H9 (cell line): ENCODE measurements at regions not wholly inside any gene's neighbourhood (a gene's known extent, or its start where the extent isn't known, plus 50 kb on each side); places are given as distances from the start of the nearest gene placed in this dataset.

Experiments
- DNase-seq: peaks from one replicate; pipeline ENCODE4 v3.0.0-alpha.2; 2017
- H2AFZ ChIP-seq: one replicate; pipeline ENCODE4 v1.6.1; 2013; ENCODE audit warnings: mild to moderate bottlenecking, low read length, control low read depth, moderate library complexity
- H2AK5ac ChIP-seq: 2 replicates; pipeline ENCODE4 v1.6.1; 2013; ENCODE audit warnings: low read length, control low read depth, mixed read lengths; ENCODE audit not compliant: insufficient read length
- H2BK120ac ChIP-seq: one replicate; pipeline ENCODE4 v1.6.1; 2013; ENCODE audit warnings: low read depth, mild to moderate bottlenecking, low read length, control low read depth, inconsistent platforms; ENCODE audit not compliant: poor library complexity, severe bottlenecking
- H2BK12ac ChIP-seq: 2 replicates; pipeline ENCODE4 v1.6.1; 2013; ENCODE audit warnings: low read length, control low read depth, mixed read lengths, low read depth; ENCODE audit not compliant: insufficient read length
- H2BK15ac ChIP-seq: 2 replicates; pipeline ENCODE4 v1.6.1; 2013; ENCODE audit warnings: low read depth, low read length, control low read depth
- H2BK20ac ChIP-seq: one replicate; pipeline ENCODE4 v1.6.1; 2013; ENCODE audit warnings: low read depth, mild to moderate bottlenecking, low read length, control low read depth, inconsistent platforms; ENCODE audit not compliant: poor library complexity, severe bottlenecking
- H2BK5ac ChIP-seq: 2 replicates; pipeline ENCODE4 v1.6.1; 2013; ENCODE audit warnings: low read length, control low read depth, mixed read lengths; ENCODE audit not compliant: insufficient read length
- H3K14ac ChIP-seq: 2 replicates; pipeline ENCODE4 v1.6.1; 2013; ENCODE audit warnings: low read length, control low read depth; ENCODE audit not compliant: insufficient read depth
- H3K18ac ChIP-seq: 2 replicates; pipeline ENCODE4 v1.6.1; 2013; ENCODE audit warnings: low read depth, mild to moderate bottlenecking, mixed read lengths, low read length, control low read depth; ENCODE audit not compliant: insufficient read length
- H3K23ac ChIP-seq: 2 replicates; pipeline ENCODE4 v1.6.1; 2013; ENCODE audit warnings: low read length, control low read depth, mixed read lengths, low read depth; ENCODE audit not compliant: insufficient read length
- H3K23me2 ChIP-seq: 2 replicates; pipeline ENCODE4 v1.6.1; 2013; ENCODE audit warnings: low read depth, mild to moderate bottlenecking, mixed read lengths, low read length, control low read depth; ENCODE audit not compliant: insufficient read length, poor library complexity, severe bottlenecking
- H3K27ac ChIP-seq: 2 replicates; pipeline ENCODE4 v1.5.1; 2013; ENCODE audit warnings: low read length, control low read depth, mixed read lengths, low read depth; ENCODE audit not compliant: insufficient read length
- H3K27me3 ChIP-seq: 2 replicates; pipeline ENCODE4 v1.6.1; 2013; ENCODE audit warnings: low read length, control low read depth, inconsistent platforms; ENCODE audit not compliant: insufficient read depth
- H3K4ac ChIP-seq: 2 replicates; pipeline ENCODE4 v1.6.1; 2013; ENCODE audit warnings: low read depth, mild to moderate bottlenecking, control low read depth, inconsistent platforms, low read length, moderate library complexity
- H3K4me1 ChIP-seq: 2 replicates; pipeline ENCODE4 v1.6.1; 2013; ENCODE audit warnings: low read length, control low read depth, inconsistent platforms; ENCODE audit not compliant: insufficient read depth
- H3K4me2 ChIP-seq: 2 replicates; pipeline ENCODE4 v1.6.1; 2013; ENCODE audit warnings: low read length, control low read depth, mixed read lengths; ENCODE audit not compliant: insufficient read length, insufficient read depth
- H3K56ac ChIP-seq: 2 replicates; pipeline ENCODE4 v1.6.1; 2013; ENCODE audit warnings: low read depth, mild to moderate bottlenecking, mixed read lengths, low read length, control low read depth; ENCODE audit not compliant: insufficient read length
- H3K79me1 ChIP-seq: 2 replicates; pipeline ENCODE4 v1.6.1; 2013; ENCODE audit warnings: low read depth, mild to moderate bottlenecking, moderate library complexity, low read length, control low read depth, inconsistent platforms; ENCODE audit not compliant: insufficient read depth, poor library complexity, severe bottlenecking
- H3K79me2 ChIP-seq: 2 replicates; pipeline ENCODE4 v1.6.1; 2013; ENCODE audit warnings: low read length, control low read depth, inconsistent platforms; ENCODE audit not compliant: insufficient read depth
- H3K9ac ChIP-seq: 2 replicates; pipeline ENCODE4 v1.6.1; 2013; ENCODE audit warnings: low read length, control low read depth, mixed read lengths; ENCODE audit not compliant: insufficient read length; ENCODE audit errors: extremely low read depth
- H3K9me3 ChIP-seq: one replicate; pipeline ENCODE4 v1.6.1; 2013; ENCODE audit warnings: low read depth, low read length, inconsistent platforms; ENCODE audit not compliant: control insufficient read depth
- H3T11ph ChIP-seq: one replicate; pipeline ENCODE4 v1.6.1; 2013; ENCODE audit warnings: mild to moderate bottlenecking, low read length, control low read depth, inconsistent platforms
- H4K20me1 ChIP-seq: one replicate; pipeline ENCODE4 v1.6.1; 2013; ENCODE audit not compliant: control insufficient read depth, insufficient read length, insufficient read depth
- H4K5ac ChIP-seq: 2 replicates; pipeline ENCODE4 v1.6.1; 2013; ENCODE audit warnings: low read depth, mild to moderate bottlenecking, mixed read lengths, low read length, control low read depth; ENCODE audit not compliant: insufficient read length
- H4K8ac ChIP-seq: replicated peaks from 2 replicates; pipeline ENCODE4 v1.6.1; 2013; ENCODE audit warnings: low read length, control low read depth, mixed read lengths, low read depth; ENCODE audit not compliant: insufficient read length
- H4K91ac ChIP-seq: 2 replicates; pipeline ENCODE4 v1.6.1; 2013; ENCODE audit warnings: low read depth, mild to moderate bottlenecking, moderate library complexity, mixed read lengths, low read length, control low read depth; ENCODE audit not compliant: insufficient read length
- H3K27ac Mint-ChIP-seq, 3 experiments: 2 replicates in 2 of 3; 3 replicates in 1 of 3; pipeline ENCODE4 v1.8.0; 2020 to 2021; ENCODE audit warnings: mixed read lengths in 3 of 3, mild to moderate bottlenecking in 1 of 3, moderate library complexity in 1 of 3
- H3K27me3 Mint-ChIP-seq: 2 replicates; pipeline ENCODE4 v1.8.0; 2021; ENCODE audit warnings: low read depth, mild to moderate bottlenecking, moderate library complexity, mixed read lengths
- H3K36me3 Mint-ChIP-seq, 3 experiments: 2 replicates in 2 of 3; 3 replicates in 1 of 3; pipeline ENCODE4 v1.8.0; 2020 to 2021; ENCODE audit warnings: low read depth in 3 of 3, mixed read lengths in 3 of 3; ENCODE audit not compliant: insufficient read depth in 1 of 3
- H3K4me1 Mint-ChIP-seq, 2 experiments: 2 replicates each; pipeline ENCODE4 v1.8.0; 2020; ENCODE audit warnings: mixed read lengths in 2 of 2
- H3K4me3 Mint-ChIP-seq, 2 experiments: 2 replicates in 1 of 2; 3 replicates in 1 of 2; pipeline ENCODE4 v1.8.0; 2020 to 2021; ENCODE audit warnings: mild to moderate bottlenecking in 2 of 2, mixed read lengths in 2 of 2, moderate library complexity in 1 of 2
- H3K9me3 Mint-ChIP-seq, 2 experiments: 2 replicates in 1 of 2; 3 replicates in 1 of 2; pipeline ENCODE4 v1.8.0; 2020; ENCODE audit warnings: mild to moderate bottlenecking in 2 of 2, mixed read lengths in 2 of 2, moderate library complexity in 1 of 2
- TF ChIP-seq, protein P1 (sequence below): fragments of 200-600 bp; sonication (generic); conservative IDR thresholded peaks from 3 replicates; pipeline ENCODE4 v1.8.0; 2021; ENCODE audit warnings: antibody characterized with exemption, mild to moderate bottlenecking

- Histone ChIP-seq H3T11ph (no peak overlapping the region), H2AFZ (no peak overlapping the region), H4K91ac (no peak overlapping the region), H3K79me2 (no peaks in the 10 kb centered on the region), H2BK15ac (no peak overlapping the region), H3K56ac (no peak overlapping the region), H4K8ac (no peak overlapping the region), H3K4me1 (no peaks in the 10 kb centered on the region), H3K23ac (no peak overlapping the region), H2AK5ac (no peak overlapping the region), H3K9ac (no peak overlapping the region), H3K14ac (no peak overlapping the region), H4K20me1 (no peaks in the 10 kb centered on the region), H2BK20ac (no peak overlapping the region), H4K5ac (no peak overlapping the region), H3K27me3 (no peaks in the 10 kb centered on the region), H3K4ac (no peak overlapping the region), H3K9me3 (no peaks in the 10 kb centered on the region), H3K23me2 (no peaks in the 10 kb centered on the region), H2BK5ac (no peak overlapping the region), H3K4me2 (no peak overlapping the region), H3K79me1 (no peaks in the 10 kb centered on the region), H3K18ac (no peak overlapping the region), H3K27ac (no peak overlapping the region), H2BK12ac (no peak overlapping the region), H2BK120ac (no peak overlapping the region)
- Mint-ChIP-seq H3K4me1 (no peaks in the 10 kb centered on the region), H3K27me3 (no peaks in the 10 kb centered on the region), H3K9me3 (no peaks in the 10 kb centered on the region), H3K27ac (no peak overlapping the region), H3K36me3 (no peaks in the 10 kb centered on the region), H3K4me3 (no peak overlapping the region)
- TF ChIP-seq, protein P1, sequence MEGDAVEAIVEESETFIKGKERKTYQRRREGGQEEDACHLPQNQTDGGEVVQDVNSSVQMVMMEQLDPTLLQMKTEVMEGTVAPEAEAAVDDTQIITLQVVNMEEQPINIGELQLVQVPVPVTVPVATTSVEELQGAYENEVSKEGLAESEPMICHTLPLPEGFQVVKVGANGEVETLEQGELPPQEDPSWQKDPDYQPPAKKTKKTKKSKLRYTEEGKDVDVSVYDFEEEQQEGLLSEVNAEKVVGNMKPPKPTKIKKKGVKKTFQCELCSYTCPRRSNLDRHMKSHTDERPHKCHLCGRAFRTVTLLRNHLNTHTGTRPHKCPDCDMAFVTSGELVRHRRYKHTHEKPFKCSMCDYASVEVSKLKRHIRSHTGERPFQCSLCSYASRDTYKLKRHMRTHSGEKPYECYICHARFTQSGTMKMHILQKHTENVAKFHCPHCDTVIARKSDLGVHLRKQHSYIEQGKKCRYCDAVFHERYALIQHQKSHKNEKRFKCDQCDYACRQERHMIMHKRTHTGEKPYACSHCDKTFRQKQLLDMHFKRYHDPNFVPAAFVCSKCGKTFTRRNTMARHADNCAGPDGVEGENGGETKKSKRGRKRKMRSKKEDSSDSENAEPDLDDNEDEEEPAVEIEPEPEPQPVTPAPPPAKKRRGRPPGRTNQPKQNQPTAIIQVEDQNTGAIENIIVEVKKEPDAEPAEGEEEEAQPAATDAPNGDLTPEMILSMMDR = no peak
- DNase-seq = no peak
These were observed 2168.1 kb downstream of the MAT2B start for GRCh38 chr5:165673499-165673898.
